Activated naive CD8-positive, alpha-beta T cell (primary cell): ENCODE measurements at regions not wholly inside any gene's neighbourhood (a gene's known extent, or its start where the extent isn't known, plus 50 kb on each side); places are given as distances from the start of the nearest gene placed in this dataset.

Experiments
- H3K27ac Mint-ChIP-seq: one replicate; pipeline ENCODE4 v1.8.0; 2021; ENCODE audit warnings: mixed read lengths
- H3K27me3 Mint-ChIP-seq: one replicate; pipeline ENCODE4 v1.8.0; 2021; ENCODE audit warnings: mixed read lengths
- H3K36me3 Mint-ChIP-seq: one replicate; pipeline ENCODE4 v1.8.0; 2021; ENCODE audit warnings: mixed read lengths
- H3K4me1 Mint-ChIP-seq: one replicate; pipeline ENCODE4 v1.8.0; 2021; ENCODE audit warnings: low read depth, mixed read lengths
- H3K4me3 Mint-ChIP-seq: one replicate; pipeline ENCODE4 v1.8.0; 2021; ENCODE audit warnings: mild to moderate bottlenecking, mixed read lengths
- H3K9me3 Mint-ChIP-seq: one replicate; pipeline ENCODE4 v1.8.0; 2021; ENCODE audit warnings: low read depth, mixed read lengths

- H3K4me1 Mint-ChIP-seq: no peaks in the 10 kb centered on the region
- no peaks in the 10 kb centered on the region for H3K9me3 Mint-ChIP-seq
- H3K27ac Mint-ChIP-seq: no peak overlapping the region
- H3K4me3 Mint-ChIP-seq: no peak overlapping the region
- H3K36me3 Mint-ChIP-seq: no peaks in the 10 kb centered on the region
- H3K27me3 Mint-ChIP-seq: no peaks in the 10 kb centered on the region
Measured at GRCh38 chr3:159517105-159517504, 471.5 kb upstream of the IL12A start.

GRCh38 chr3:159520638-159521037 lies 468.0 kb upstream of the IL12A start:
- Mint-ChIP-seq H3K9me3 (peaks cover 7% of the 10 kb centered on the region), H3K4me3 (no peak overlapping the region), H3K27me3 (no peaks in the 10 kb centered on the region), H3K27ac (no peak overlapping the region), H3K4me1 (no peaks in the 10 kb centered on the region), H3K36me3 (no peaks in the 10 kb centered on the region)

GRCh38 chr3:159522276-159522675 lies 466.4 kb upstream of the IL12A start:
- H3K4me3 Mint-ChIP-seq: no peak overlapping the region
- no peaks in the 10 kb centered on the region for H3K36me3 Mint-ChIP-seq
- no peak overlapping the region for H3K27ac Mint-ChIP-seq
- no peaks in the 10 kb centered on the region for H3K27me3 Mint-ChIP-seq
- no peaks in the 10 kb centered on the region for H3K4me1 Mint-ChIP-seq
- H3K9me3 Mint-ChIP-seq: peaks cover 7% of the 10 kb centered on the region

GRCh38 chr3:159528251-159528895 lies 460.3 kb upstream of the IL12A start:
- Mint-ChIP-seq H3K27me3 (no peaks in the 10 kb centered on the region), H3K36me3 (no peaks in the 10 kb centered on the region), H3K9me3 (peaks cover 7% of the 10 kb centered on the region), H3K4me1 (no peaks in the 10 kb centered on the region), H3K4me3 (no peak overlapping the region), H3K27ac (no peak overlapping the region)

- no peaks in the 10 kb centered on the region for H3K36me3 Mint-ChIP-seq
- H3K9me3 Mint-ChIP-seq: no peaks in the 10 kb centered on the region
- H3K27me3 Mint-ChIP-seq: no peaks in the 10 kb centered on the region
- H3K27ac Mint-ChIP-seq: no peak overlapping the region
- no peak overlapping the region for H3K4me3 Mint-ChIP-seq
- no peaks in the 10 kb centered on the region for H3K4me1 Mint-ChIP-seq
Measured at GRCh38 chr3:159532577-159532976, 456.1 kb upstream of the IL12A start.

GRCh38 chr3:159534496-159534895 lies 454.1 kb upstream of the IL12A start:
- H3K36me3 Mint-ChIP-seq: no peaks in the 10 kb centered on the region
- H3K4me3 Mint-ChIP-seq: no peak overlapping the region
- H3K27ac Mint-ChIP-seq: no peak overlapping the region
- no peaks in the 10 kb centered on the region for H3K4me1 Mint-ChIP-seq
- no peaks in the 10 kb centered on the region for H3K27me3 Mint-ChIP-seq
- no peaks in the 10 kb centered on the region for H3K9me3 Mint-ChIP-seq

GRCh38 chr3:159536876-159537275 lies 451.8 kb upstream of the IL12A start:
- no peak overlapping the region for H3K4me3 Mint-ChIP-seq
- no peaks in the 10 kb centered on the region for H3K4me1 Mint-ChIP-seq
- no peaks in the 10 kb centered on the region for H3K27me3 Mint-ChIP-seq

GRCh38 chr3:159538507-159538906 lies 450.1 kb upstream of the IL12A start:
- no peaks in the 10 kb centered on the region for H3K9me3 Mint-ChIP-seq
- H3K4me1 Mint-ChIP-seq: no peaks in the 10 kb centered on the region
- no peaks in the 10 kb centered on the region for H3K36me3 Mint-ChIP-seq
- H3K27ac Mint-ChIP-seq: no peak overlapping the region
- H3K27me3 Mint-ChIP-seq: no peaks in the 10 kb centered on the region
- H3K4me3 Mint-ChIP-seq: no peak overlapping the region

More at GRCh38 chr3:159536876-159537275, 451.8 kb upstream of the IL12A start:
- no peaks in the 10 kb centered on the region for H3K9me3 Mint-ChIP-seq
- no peaks in the 10 kb centered on the region for H3K36me3 Mint-ChIP-seq
- no peak overlapping the region for H3K27ac Mint-ChIP-seq

- H3K27me3 Mint-ChIP-seq: no peaks in the 10 kb centered on the region
- no peaks in the 10 kb centered on the region for H3K36me3 Mint-ChIP-seq
- no peaks in the 10 kb centered on the region for H3K9me3 Mint-ChIP-seq
- H3K27ac Mint-ChIP-seq: no peak overlapping the region
- H3K4me1 Mint-ChIP-seq: no peaks in the 10 kb centered on the region
- no peak overlapping the region for H3K4me3 Mint-ChIP-seq
Measured at GRCh38 chr3:159540882-159541495, 447.6 kb upstream of the IL12A start.

GRCh38 chr3:159548675-159549335 lies 439.8 kb upstream of the IL12A start:
- Mint-ChIP-seq H3K36me3 (no peaks in the 10 kb centered on the region), H3K4me1 (no peaks in the 10 kb centered on the region), H3K27ac (no peak overlapping the region), H3K4me3 (no peak overlapping the region), H3K27me3 (no peaks in the 10 kb centered on the region), H3K9me3 (no peaks in the 10 kb centered on the region)

- Mint-ChIP-seq H3K4me3 (no peak overlapping the region), H3K36me3 (no peaks in the 10 kb centered on the region), H3K4me1 (no peaks in the 10 kb centered on the region), H3K27me3 (no peaks in the 10 kb centered on the region), H3K27ac (no peak overlapping the region), H3K9me3 (no peaks in the 10 kb centered on the region)
Measured at GRCh38 chr3:159555205-159555604, 433.4 kb upstream of the IL12A start.

GRCh38 chr3:159559771-159560170 lies 428.9 kb upstream of the IL12A start:
- no peaks in the 10 kb centered on the region for H3K4me1 Mint-ChIP-seq
- H3K27me3 Mint-ChIP-seq: no peaks in the 10 kb centered on the region
- no peak overlapping the region for H3K27ac Mint-ChIP-seq
- no peaks in the 10 kb centered on the region for H3K9me3 Mint-ChIP-seq
- H3K4me3 Mint-ChIP-seq: no peak overlapping the region
- H3K36me3 Mint-ChIP-seq: no peaks in the 10 kb centered on the region

GRCh38 chr3:159560214-159560979 lies 428.2 kb upstream of the IL12A start:
- Mint-ChIP-seq H3K36me3 (no peaks in the 10 kb centered on the region), H3K4me3 (no peak overlapping the region), H3K4me1 (no peaks in the 10 kb centered on the region), H3K9me3 (no peaks in the 10 kb centered on the region), H3K27ac (no peak overlapping the region), H3K27me3 (no peaks in the 10 kb centered on the region)

- Mint-ChIP-seq H3K4me3 (no peak overlapping the region), H3K9me3 (no peaks in the 10 kb centered on the region), H3K36me3 (no peaks in the 10 kb centered on the region), H3K27me3 (no peaks in the 10 kb centered on the region), H3K4me1 (no peaks in the 10 kb centered on the region), H3K27ac (no peak overlapping the region)
Measured at GRCh38 chr3:159565313-159565712, 423.3 kb upstream of the IL12A start.

GRCh38 chr3:159583662-159584061 lies 405.0 kb upstream of the IL12A start:
- no peaks in the 10 kb centered on the region for H3K4me1 Mint-ChIP-seq
- H3K36me3 Mint-ChIP-seq: no peaks in the 10 kb centered on the region
- H3K27me3 Mint-ChIP-seq: no peaks in the 10 kb centered on the region
- peaks cover 1% of the 10 kb centered on the region for H3K9me3 Mint-ChIP-seq
- no peak overlapping the region for H3K27ac Mint-ChIP-seq
- H3K4me3 Mint-ChIP-seq: no peak overlapping the region
